HFFc6 (cell line): ENCODE measurements at regions not wholly inside any gene's neighbourhood (a gene's known extent, or its start where the extent isn't known, plus 50 kb on each side); places are given as distances from the start of the nearest gene placed in this dataset.

Experiments
- DNase-seq: peaks from one replicate; pipeline ENCODE4 v3.0.0-alpha.2; 2018
- H3K27ac Mint-ChIP-seq: 2 replicates; pipeline ENCODE4 v1.8.0; 2020; ENCODE audit warnings: mild to moderate bottlenecking, mixed read lengths
- H3K27me3 Mint-ChIP-seq: 2 replicates; pipeline ENCODE4 v1.8.0; 2021; ENCODE audit warnings: mild to moderate bottlenecking, moderate library complexity, mixed read lengths; ENCODE audit not compliant: insufficient read depth
- H3K36me3 Mint-ChIP-seq: 2 replicates; pipeline ENCODE4 v1.8.0; 2021; ENCODE audit warnings: low read depth, mixed read lengths
- H3K4me1 Mint-ChIP-seq: 2 replicates; pipeline ENCODE4 v1.8.0; 2020; ENCODE audit warnings: low read depth, mixed read lengths
- H3K4me3 Mint-ChIP-seq: 2 replicates; pipeline ENCODE4 v1.8.0; 2020; ENCODE audit warnings: mild to moderate bottlenecking, moderate library complexity, mixed read lengths
- H3K9me3 Mint-ChIP-seq: 2 replicates; pipeline ENCODE4 v1.8.0; 2020; ENCODE audit warnings: mild to moderate bottlenecking, mixed read lengths
- CTCF ChIP-seq: fragments of 200-600 bp; sonication (generic); IDR thresholded peaks from 2 replicates; pipeline ENCODE4 v1.5.0; 2021; ENCODE audit warnings: antibody characterized with exemption, mild to moderate bottlenecking

DNA sequence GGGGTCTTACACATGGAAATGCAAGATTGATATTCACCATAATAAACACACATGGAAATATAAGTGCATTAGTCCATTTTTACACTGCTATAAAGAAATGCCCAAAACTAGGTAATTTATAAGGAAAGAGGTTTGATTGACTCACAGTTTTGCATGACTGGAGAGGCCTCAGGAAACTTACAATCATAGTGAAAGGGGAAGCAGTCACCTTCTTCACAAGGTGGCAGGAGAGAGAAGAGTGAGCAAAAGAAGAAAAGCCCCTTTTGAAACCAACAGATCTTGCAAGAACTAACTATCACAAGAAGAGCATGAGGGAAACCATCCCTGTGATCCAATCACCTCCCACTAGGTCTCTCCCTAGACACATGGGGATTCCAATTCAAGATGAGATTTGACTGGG, 111.7 kb upstream of the TP63 start:
- no peak overlapping the region for H3K27ac Mint-ChIP-seq
- H3K4me3 Mint-ChIP-seq, result no peak overlapping the region
- H3K27me3 Mint-ChIP-seq, result no peaks in the 10 kb centered on the region; the same call in 1 of the 2 replicates
- H3K36me3 Mint-ChIP-seq, result no peaks in the 10 kb centered on the region
- no peak for TF ChIP-seq CTCF
- no peak for DNase-seq
- H3K9me3 Mint-ChIP-seq, result peaks cover 49% of the 10 kb centered on the region
- no peaks in the 10 kb centered on the region for H3K4me1 Mint-ChIP-seq

- no peak overlapping the region for H3K4me3 Mint-ChIP-seq
- H3K27me3 Mint-ChIP-seq, result no peaks in the 10 kb centered on the region
- TF ChIP-seq CTCF, result no peak
- no peaks in the 10 kb centered on the region for H3K36me3 Mint-ChIP-seq
- no peaks in the 10 kb centered on the region for H3K4me1 Mint-ChIP-seq
- no peak for DNase-seq
- peaks cover 22% of the 10 kb centered on the region for H3K9me3 Mint-ChIP-seq
- H3K27ac Mint-ChIP-seq, result no peak overlapping the region
These were observed 101.7 kb upstream of the TP63 start for GRCh38 chr3:189529468-189529867.

DNA sequence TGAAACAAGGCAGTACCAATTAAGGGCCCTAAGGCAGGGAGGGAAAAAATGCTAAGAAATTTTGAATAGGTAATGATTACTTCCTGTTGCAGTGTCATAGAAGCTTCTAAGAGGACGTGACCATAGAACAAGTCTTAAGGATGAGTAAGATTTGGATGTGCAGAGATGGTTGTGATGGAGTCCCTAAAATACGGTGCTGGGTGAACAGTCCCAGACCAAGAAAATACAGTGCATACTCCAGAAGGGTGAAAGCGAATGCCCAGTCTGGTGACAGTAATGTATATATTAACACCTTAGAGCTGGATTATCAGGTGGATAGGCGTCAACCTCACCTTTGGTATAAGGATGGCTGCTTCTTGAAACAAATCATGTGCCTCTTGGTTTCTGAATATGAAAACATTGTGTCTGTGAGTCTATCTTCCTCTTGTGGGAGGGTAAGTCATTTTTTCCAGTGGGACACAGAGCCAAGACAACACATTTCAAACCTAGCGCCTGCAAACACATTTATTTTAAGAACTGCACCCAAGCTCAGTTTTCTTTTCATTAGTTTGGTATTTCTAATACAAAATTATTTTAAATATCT, 101.2 kb upstream of the TP63 start:
- Mint-ChIP-seq H3K27ac (no peak overlapping the region), H3K36me3 (no peaks in the 10 kb centered on the region), H3K4me3 (no peak overlapping the region), H3K9me3 (peaks cover 22% of the 10 kb centered on the region), H3K27me3 (no peaks in the 10 kb centered on the region), H3K4me1 (no peaks in the 10 kb centered on the region)
- DNase-seq, result no peak
- TF ChIP-seq CTCF, result no peak

DNA sequence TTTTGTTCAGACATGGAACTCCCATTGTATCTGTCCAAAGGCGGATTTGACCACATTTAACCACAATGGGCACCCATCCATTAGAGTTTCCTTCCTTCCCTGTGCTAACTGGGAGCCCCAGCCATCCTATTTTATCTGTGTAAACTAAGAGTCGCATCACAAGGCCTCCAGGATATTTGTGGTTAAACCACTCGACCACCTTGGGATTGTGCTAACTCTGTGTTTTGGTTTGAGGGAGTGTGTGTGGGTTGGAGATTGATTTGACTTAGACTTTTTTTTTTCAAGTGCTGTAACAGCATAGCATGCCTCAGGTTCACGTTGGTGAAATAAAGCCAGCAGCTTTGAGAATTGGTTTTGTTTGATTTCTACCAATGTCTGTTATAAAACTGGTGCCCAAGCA, 100.4 kb upstream of the TP63 start:
- no peak overlapping the region for H3K27ac Mint-ChIP-seq
- H3K4me1 Mint-ChIP-seq, result no peaks in the 10 kb centered on the region
- H3K27me3 Mint-ChIP-seq, result no peaks in the 10 kb centered on the region
- DNase-seq, result no peak
- peaks cover 22% of the 10 kb centered on the region for H3K9me3 Mint-ChIP-seq
- no peak overlapping the region for H3K4me3 Mint-ChIP-seq
- no peak for TF ChIP-seq CTCF
- H3K36me3 Mint-ChIP-seq, result no peaks in the 10 kb centered on the region

- Mint-ChIP-seq H3K4me3 (no peak overlapping the region), H3K36me3 (no peaks in the 10 kb centered on the region), H3K9me3 (peaks cover 22% of the 10 kb centered on the region), H3K4me1 (no peaks in the 10 kb centered on the region), H3K27me3 (no peaks in the 10 kb centered on the region), H3K27ac (no peak overlapping the region)
- no peak for TF ChIP-seq CTCF
- DNase-seq, result no peak
These were observed 99.9 kb upstream of the TP63 start for GRCh38 chr3:189531271-189531670.

GRCh38 chr3:189534531-189534930, 96.7 kb upstream of the TP63 start:
- peaks cover 29% of the 10 kb centered on the region for H3K9me3 Mint-ChIP-seq

More at GRCh38 chr3:189534531-189534930, 96.7 kb upstream of the TP63 start:
- Mint-ChIP-seq H3K36me3 (no peaks in the 10 kb centered on the region), H3K27ac (no peak overlapping the region), H3K4me3 (no peak overlapping the region), H3K27me3 (no peaks in the 10 kb centered on the region), H3K4me1 (no peaks in the 10 kb centered on the region)
- DNase-seq, result no peak
- no peak for TF ChIP-seq CTCF
